NCI-H524 (cell line): ENCODE measurements at regions not wholly inside any gene's neighbourhood (a gene's known extent, or its start where the extent isn't known, plus 50 kb on each side); places are given as distances from the start of the nearest gene placed in this dataset.
A peak's percentile ranks its signal among the peaks of the same experiment; 100 is the strongest.

ENCODE experiments used
- DNase-seq, 2 experiments: peaks; one replicate each; lab custom pipeline; 2025; lab: John Stamatoyannopoulos, UW

DNA sequence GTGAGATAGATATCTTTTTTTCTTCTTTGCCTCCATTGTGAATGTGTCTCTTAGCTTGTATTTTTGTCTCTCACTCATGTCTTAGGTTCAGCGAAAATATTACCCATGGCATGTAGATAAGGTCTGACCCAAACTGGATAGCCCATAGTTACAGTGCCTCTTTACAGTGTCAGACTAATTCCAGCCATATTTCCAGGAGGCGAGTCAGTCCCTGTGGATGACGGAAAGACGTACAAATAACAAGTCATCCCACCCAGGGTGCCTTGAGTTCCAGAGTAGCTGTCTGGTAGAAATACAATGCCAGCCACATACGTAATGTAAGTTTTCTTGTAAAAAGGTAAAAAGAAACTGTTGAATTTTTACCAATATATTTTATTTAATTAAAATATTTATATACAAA lies 157.3 kb downstream of the ZNF281 start:
- DNase-seq, result no peak

DNA sequence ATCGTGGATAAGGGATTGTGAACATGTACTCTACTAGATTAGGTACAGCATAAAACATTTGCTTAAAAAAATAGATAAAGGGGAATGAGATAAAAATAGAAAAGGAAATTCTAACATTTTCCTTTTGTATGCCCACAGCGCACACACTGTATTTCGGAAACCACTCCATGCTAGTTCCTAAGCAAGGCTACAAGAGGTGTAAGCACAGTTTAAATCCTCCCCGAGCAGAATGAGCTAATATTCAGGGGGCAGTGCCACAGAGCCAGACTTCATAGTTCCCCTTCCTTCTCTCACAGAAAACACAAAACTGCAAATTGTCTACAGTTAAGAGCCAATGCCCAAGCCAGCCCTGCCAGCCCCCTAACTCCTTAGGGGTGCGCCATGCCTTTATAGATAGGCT lies 159.4 kb downstream of the ZNF281 start:
- no peak for DNase-seq

DNA sequence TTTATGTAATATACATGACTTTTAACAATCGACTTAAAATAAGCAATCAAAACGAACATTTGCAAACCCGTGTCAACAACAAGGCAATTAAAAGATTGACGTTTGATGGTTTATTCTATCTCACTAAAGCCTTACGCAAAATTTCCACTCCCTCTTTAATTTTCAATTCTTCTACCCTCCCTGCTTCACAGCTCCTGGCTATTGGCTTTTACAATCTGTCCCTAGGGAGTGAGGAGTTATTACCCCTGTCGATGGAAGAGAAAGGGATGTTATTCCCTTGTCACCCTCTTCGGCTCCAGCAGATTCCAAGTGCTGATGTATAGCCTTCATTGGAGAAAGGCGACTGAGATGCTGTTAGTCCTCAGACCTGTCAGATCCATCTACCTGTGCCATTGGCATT lies 161.3 kb downstream of the ZNF281 start:
- no peak for DNase-seq

DNA sequence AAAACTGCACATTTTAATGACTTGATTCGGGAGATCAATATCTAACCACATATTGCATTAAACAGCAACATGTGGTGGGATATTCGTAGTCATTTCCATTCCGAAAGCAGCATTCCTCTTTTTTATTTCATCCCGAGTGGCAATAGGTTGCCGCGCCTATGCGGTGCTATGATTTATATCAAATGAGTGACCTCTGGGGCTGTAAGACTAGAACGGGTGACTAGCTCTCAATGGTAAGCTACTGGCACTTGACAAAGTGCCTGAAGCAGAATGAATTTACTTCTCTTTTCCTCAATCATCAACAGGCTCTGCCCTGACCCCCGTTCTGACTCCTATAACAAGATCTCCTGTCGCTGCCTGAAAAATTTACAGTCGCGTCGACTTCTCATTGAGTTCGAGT lies 162.3 kb downstream of the ZNF281 start:
- peak in 1 of 2 experiments; percentile 25 for DNase-seq

DNA sequence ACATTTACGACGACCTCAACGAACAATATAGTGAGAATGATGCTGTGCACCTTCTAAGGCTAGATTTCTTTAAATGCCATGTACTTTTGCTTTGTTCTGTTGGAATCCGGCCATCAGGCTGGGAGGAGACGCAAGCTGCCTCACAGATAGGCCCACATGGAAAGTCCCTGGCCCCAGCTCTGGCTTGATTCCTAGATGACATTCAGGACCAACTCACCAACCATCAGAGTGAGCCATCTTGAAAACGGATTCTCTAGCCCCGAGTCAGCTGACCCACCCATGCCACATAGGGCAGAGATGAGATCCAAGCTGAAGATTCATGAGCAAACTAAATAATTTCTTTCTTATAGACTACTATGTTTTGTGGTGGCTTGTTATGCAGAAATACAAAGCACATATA lies 164.4 kb downstream of the ZNF281 start:
- no peak for DNase-seq

DNA sequence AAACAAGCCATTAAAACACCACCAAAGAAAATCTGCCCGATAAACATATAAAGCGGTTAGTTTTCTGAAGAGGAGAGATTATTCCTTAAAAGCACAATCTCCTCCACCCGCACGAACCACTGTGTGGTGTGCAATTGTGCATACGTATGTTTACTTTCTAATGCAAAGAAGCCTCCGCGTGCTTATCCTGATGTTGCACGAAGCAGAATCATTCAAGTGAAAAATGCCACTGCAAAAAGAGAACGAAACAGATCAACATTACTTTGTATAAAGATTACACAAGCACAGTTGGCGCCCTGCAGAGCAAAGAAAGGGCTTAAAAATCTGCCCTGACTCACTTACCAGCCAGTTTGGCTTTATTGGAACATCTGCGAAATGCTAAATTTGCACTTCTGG lies 166.8 kb downstream of the ZNF281 start:
- peak; percentile 47 to 76 for DNase-seq

DNA sequence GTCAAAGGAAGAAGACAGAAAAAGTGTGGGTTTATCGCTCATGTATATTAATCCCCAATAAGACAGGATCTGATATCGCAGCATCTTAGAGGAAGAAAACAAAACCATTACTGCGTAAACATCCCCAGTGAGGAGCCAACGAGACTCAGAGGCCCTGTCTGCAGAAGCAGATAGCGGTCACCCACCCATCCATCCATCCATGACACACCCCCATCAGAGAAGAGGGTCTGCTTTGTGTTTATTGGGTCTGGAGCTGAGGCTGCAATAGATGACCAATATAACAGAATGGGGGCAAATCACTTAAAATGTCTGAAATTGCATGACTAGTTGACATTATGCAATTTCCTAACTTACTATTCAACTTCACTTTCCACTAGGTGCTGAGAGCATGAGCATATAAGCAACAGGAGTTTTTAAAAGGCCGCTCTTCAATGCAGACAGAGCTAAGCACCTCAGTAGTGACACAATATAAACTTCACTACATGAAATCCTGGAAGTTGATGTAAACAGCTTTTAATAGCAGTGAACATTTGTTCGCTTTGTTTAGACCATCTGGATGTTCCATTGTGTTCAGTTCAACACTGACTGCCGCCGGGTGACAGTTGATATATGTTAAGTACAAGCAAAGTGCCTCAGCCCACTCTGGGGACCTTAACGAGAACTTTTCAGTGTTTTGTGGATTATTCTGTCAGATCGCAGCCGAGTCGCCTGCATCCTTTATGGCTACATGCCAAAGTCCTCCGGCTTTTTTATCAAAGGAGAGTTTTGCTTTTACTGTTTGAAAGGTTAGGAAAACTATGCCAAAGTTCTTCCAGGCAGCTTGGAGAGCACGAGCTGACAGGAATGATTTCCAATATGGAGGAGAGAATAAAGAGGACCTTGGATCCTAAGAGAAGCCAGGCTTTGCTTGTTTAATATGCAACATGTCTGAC lies 167.5 kb downstream of the ZNF281 start:
- DNase-seq, result peak; percentile 71 to 90

DNA sequence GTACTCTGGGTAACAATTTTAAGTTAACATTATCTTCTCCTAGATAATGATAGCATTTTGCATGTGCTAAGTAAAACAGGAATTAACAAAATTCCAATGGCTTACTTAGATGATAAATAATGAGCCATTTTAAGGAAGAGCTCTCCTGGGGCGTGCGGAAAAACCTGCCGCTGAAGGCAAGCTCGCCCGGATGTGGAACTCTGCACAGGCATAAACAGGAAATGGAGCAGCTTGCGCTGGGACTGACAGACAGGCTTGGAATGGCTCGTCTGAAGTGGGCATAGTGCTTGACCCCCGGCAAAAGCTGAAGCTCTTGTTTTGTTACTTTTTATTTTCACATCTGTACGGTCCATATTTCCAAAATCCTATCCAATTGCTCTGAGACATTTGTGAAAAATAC lies 169.2 kb downstream of the ZNF281 start:
- DNase-seq, result no peak

DNA sequence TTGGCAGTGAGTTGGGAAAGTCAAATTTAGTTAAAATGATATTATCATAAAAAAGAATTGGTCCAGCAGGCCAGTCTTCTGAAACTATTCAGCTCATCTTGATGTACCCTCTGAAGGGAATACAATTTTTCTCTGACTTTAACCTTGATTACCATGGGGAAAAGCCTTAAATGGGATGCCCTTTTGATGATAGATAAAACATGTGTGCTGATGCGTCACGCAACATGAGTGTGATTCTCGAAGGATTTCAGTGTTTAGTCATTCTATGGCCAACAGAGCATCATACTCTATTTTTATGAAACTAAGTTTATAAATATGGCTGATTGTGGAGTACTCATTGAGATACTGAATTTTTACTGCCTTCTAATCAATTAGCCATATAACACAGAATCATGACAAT lies 171.5 kb downstream of the ZNF281 start:
- DNase-seq, result no peak

DNA sequence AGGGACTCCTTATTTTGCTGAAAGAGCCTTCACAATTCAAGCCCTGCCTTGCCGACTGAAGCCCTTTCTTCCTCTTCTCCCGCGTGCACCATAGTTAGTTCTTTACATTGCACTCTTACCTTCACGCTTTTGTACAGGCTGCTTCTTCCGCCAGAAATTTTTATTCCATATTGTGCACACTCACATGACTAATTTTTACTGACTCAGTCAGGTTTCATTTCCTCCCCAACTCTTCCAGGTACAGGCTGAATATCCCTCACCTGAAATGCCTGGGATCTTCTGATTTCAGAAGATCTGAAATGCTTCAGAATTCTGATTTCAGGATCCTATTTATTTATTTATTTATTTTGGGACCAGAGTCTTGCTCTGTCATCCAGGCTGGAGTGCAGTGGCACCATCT lies 172.8 kb downstream of the ZNF281 start:
- no peak for DNase-seq

DNA sequence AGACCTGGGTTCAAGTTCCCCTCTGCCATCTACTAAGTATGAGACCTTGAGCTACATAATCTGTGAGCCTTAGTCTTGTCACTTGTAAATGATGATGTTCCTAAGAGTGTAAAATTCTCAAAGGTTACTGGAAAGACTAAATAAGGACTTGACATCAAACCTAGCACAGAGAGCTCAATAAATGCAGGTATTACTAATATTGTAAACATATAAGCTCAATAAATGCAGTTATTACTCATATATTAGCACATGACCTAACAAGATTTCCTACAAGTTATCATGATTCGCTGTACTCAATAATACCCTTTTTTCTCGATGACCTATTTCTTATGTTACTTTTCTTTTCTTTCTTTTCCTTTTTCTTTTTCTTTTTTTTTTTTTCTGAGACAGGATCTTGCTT lies 174.9 kb downstream of the ZNF281 start:
- DNase-seq, result no peak

DNA sequence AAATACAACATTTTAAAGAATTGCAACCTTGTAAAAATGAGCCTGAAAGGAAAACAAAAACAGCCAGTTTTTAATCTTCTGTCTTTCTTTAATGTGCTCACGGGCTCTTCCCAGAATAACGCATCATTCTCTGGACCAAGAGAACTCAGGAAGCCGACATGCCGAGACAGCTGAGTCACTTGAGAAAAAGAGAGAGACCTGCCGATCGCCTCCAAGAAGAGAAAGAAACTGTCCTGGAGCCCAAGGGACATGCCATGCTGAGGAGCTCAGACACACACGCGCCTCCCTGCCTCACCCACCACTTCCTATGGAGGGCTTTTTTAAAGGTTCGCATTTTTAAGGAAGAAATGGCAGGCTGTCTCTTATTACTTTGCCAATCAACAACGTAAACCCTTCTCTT lies 176.4 kb downstream of the ZNF281 start:
- DNase-seq, result no peak

DNA sequence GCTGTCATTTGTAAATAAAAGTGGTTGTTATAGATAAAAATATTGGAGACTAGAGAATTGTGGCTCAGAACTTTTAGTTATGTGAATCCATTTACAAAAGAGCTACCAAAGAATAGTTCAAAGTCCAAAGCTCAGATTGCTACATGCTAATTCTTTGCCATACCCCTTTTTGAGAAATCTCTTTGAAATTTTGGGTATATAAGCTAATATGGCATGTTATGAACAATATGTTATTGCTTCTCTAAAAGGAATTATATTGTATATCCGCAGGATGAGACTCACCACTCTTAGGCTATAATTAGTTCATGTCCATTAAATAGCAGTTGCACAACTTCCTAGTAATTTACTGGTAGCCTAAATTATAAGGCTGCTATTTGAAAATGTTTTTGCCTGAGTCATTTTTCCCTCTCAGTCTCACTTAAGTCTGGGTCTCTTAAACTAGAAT lies 178.0 kb downstream of the ZNF281 start:
- DNase-seq, result no peak

DNA sequence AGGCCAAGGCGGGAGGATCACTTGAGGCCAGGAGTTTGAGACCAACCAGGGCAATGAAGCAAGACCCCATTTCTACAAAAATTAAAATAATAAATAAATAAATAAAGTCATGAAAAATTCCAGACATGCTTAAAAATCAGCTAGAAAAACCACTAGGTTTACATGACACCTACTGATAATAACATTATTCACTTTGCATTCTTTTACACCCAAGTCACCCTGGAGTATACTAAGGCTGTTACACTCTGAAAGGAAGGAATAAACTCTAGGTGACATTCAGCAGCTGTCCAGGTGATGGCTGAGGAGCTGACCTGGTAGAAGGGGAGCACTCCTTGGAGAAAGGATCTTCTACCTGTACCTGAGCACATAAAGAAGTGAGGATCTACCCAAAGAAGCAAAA lies 179.2 kb downstream of the ZNF281 start:
- DNase-seq, result no peak

DNA sequence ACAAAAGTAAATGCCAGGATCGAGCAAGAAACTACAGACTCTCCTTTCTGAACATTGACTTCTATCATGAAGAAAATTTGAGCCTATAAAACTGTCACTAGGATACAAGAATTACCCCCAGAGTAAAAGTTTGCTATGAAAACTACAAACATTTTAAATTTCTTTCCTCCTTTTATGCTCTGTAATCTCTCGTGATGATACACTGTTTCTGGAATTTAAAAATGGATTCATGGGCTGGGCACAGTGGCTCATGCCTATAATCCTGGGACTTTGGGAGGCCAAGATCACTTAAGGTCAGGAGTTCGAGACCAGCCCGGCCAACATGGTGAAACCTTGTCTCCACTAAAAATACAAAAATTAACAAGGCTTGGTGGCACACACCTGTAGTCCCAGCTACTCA lies 181.3 kb downstream of the ZNF281 start:
- DNase-seq, result no peak

DNA sequence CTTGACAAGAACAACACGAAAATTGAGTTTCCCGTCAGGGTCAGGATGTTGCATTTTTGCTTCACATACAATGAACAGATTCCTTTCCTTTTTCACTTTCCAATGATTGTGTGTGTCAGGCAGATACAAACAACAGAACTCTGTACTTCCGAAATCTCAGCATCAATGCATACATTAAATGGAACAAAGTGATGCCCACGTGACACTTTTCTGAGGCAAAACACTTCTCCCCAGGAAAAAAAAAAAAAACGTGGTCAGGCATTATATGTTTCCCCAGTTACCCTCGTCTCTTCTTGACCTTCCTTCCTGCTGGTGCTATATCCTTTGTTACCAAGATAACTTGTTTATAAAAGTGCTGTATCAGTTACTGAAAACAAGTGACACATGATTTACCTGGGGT lies 181.8 kb downstream of the ZNF281 start:
- DNase-seq, result no peak
